ENCODE measurements at regions not wholly inside any gene's neighbourhood (a gene's known extent, or its start where the extent isn't known, plus 50 kb on each side); places are given as distances from the start of the nearest gene placed in this dataset.

DNA sequence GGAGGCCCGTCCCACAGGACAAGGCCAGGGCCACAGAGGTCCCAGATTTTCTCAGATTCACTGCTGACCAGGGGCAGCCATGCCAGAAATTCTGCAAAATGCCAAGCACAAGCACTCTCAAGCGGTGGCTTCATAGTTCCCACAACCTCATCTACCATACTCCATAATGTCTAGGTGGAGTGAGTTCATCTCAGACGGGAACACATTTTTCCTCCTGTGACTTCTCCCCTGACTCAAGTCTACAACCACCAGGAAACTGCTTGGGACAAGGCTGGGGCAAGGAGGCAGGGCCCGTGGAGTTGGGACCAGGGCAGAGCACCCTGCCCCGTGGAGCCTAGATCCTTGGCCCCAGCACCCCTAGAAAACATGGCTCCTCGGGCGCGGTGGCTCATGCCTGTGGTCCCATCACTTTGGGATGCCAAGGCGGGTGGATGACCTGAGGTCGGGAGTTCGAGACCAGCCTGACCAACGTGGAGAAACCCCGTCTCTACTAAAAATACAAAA, 150.7 kb upstream of the HAAO start:
- H3K4me1 ChIP-seq (ENCODE audit: control insufficient read depth, low read length) = peaks cover 20% of the 10 kb centered on the region
- H3K9me2 ChIP-seq (replicated peaks; ENCODE audit: control insufficient read depth, low read length) = no peaks in the 10 kb centered on the region
- no peaks in the 10 kb centered on the region for H3F3A ChIP-seq (ENCODE audit: control insufficient read depth, insufficient read depth)
- no peak overlapping the region for H3K4me2 ChIP-seq (ENCODE audit: low read length)
- no peaks in the 10 kb centered on the region for H3K79me2 ChIP-seq (ENCODE audit: control insufficient read depth, low read length)
- no peaks in the 10 kb centered on the region for H3K9me3 ChIP-seq (ENCODE audit: control insufficient read depth, insufficient read depth, low read length)
- no peaks in the 10 kb centered on the region for H3K27me3 ChIP-seq (ENCODE audit: control insufficient read depth, low read length)
- H3K27ac ChIP-seq (ENCODE audit: low read depth, low read length) = no peak overlapping the region
- H3K4me3 ChIP-seq (ENCODE audit: low read length) = no peak overlapping the region
- TF ChIP-seq, protein P1, sequence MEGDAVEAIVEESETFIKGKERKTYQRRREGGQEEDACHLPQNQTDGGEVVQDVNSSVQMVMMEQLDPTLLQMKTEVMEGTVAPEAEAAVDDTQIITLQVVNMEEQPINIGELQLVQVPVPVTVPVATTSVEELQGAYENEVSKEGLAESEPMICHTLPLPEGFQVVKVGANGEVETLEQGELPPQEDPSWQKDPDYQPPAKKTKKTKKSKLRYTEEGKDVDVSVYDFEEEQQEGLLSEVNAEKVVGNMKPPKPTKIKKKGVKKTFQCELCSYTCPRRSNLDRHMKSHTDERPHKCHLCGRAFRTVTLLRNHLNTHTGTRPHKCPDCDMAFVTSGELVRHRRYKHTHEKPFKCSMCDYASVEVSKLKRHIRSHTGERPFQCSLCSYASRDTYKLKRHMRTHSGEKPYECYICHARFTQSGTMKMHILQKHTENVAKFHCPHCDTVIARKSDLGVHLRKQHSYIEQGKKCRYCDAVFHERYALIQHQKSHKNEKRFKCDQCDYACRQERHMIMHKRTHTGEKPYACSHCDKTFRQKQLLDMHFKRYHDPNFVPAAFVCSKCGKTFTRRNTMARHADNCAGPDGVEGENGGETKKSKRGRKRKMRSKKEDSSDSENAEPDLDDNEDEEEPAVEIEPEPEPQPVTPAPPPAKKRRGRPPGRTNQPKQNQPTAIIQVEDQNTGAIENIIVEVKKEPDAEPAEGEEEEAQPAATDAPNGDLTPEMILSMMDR (IDR thresholded peaks at IDR 0.05; ENCODE audit: low read depth, low read length, poor library complexity, severe bottlenecking) = no peak
- H4K20me1 ChIP-seq (ENCODE audit: control insufficient read depth, insufficient read depth, low read depth, low read length) = no peaks in the 10 kb centered on the region
- no peaks in the 10 kb centered on the region for H3K36me3 ChIP-seq (ENCODE audit: control insufficient read depth, low read length)

- Histone ChIP-seq H3K4me3 (ENCODE audit: low read length) (no peak overlapping the region), H4K20me1 (ENCODE audit: control insufficient read depth, insufficient read depth, low read depth, low read length) (no peaks in the 10 kb centered on the region), H3K27me3 (ENCODE audit: control insufficient read depth, low read length) (peaks cover 3% of the 10 kb centered on the region; the same call in 1 of the 2 replicates), H3K4me1 (ENCODE audit: control insufficient read depth, low read length) (peaks cover 15% of the 10 kb centered on the region), H3F3A (ENCODE audit: control insufficient read depth, insufficient read depth) (no peaks in the 10 kb centered on the region), H3K36me3 (ENCODE audit: control insufficient read depth, low read length) (no peaks in the 10 kb centered on the region), H3K9me3 (ENCODE audit: control insufficient read depth, insufficient read depth, low read length) (no peaks in the 10 kb centered on the region), H3K4me2 (ENCODE audit: low read length) (no peak overlapping the region), H3K27ac (ENCODE audit: low read depth, low read length) (no peak overlapping the region), H3K79me2 (ENCODE audit: control insufficient read depth, low read length) (no peaks in the 10 kb centered on the region), H3K9me2 (replicated peaks; ENCODE audit: control insufficient read depth, low read length) (no peaks in the 10 kb centered on the region)
- no peak for TF ChIP-seq EZH2phosphoT487 (IDR thresholded peaks at IDR 0.05; ENCODE audit: borderline replicate concordance, low read length)
- TF ChIP-seq, protein P1 (IDR thresholded peaks at IDR 0.05; ENCODE audit: low read depth, low read length, poor library complexity, severe bottlenecking) = no peak
These were observed 150.0 kb upstream of the HAAO start for GRCh38 chr2:42942214-42942989.

DNA sequence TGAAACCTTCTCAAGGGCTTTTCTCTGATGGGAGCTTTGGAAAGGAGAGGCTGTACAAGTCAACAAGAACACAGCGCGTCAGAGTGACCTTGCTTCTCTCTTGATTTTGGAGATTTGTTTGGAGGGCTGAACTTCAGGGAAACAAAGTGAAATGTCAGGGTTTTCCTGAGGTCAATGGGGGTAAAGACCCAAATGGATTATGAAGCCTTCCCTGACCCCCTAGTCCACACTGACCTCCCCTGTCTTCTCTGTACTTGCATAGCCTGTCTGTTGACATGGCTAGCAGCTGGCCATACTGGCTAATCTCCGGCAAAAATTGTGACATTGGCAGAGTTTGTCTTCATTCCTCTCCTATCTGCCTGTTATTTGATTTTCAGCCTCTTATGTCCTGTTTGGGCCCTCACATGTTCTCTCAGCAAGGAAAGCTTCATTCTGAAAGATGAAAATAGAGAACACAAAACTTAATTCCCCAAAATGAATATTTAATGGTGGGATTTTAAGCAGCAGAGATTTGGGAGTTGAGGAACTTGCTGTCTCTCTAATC, 149.3 kb upstream of the HAAO start:
- H3K9me2 ChIP-seq (replicated peaks; ENCODE audit: control insufficient read depth, low read length) = no peaks in the 10 kb centered on the region
- H3K9me3 ChIP-seq (ENCODE audit: control insufficient read depth, insufficient read depth, low read length) = no peaks in the 10 kb centered on the region
- no peaks in the 10 kb centered on the region for H4K20me1 ChIP-seq (ENCODE audit: control insufficient read depth, insufficient read depth, low read depth, low read length)
- H3K27me3 ChIP-seq (ENCODE audit: control insufficient read depth, low read length) = peaks cover 3% of the 10 kb centered on the region; the same call in 1 of the 2 replicates
- H3K4me2 ChIP-seq (ENCODE audit: low read length) = no peak overlapping the region
- no peaks in the 10 kb centered on the region for H3K36me3 ChIP-seq (ENCODE audit: control insufficient read depth, low read length)
- TF ChIP-seq, protein P1 (IDR thresholded peaks at IDR 0.05; ENCODE audit: low read depth, low read length, poor library complexity, severe bottlenecking) = no peak
- no peak for TF ChIP-seq EZH2phosphoT487 (IDR thresholded peaks at IDR 0.05; ENCODE audit: borderline replicate concordance, low read length)
- H3K4me1 ChIP-seq (ENCODE audit: control insufficient read depth, low read length) = peaks cover 15% of the 10 kb centered on the region
- H3K4me3 ChIP-seq (ENCODE audit: low read length) = no peak overlapping the region
- H3K27ac ChIP-seq (ENCODE audit: low read depth, low read length) = no peak overlapping the region
- H3F3A ChIP-seq (ENCODE audit: control insufficient read depth, insufficient read depth) = no peaks in the 10 kb centered on the region
- H3K79me2 ChIP-seq (ENCODE audit: control insufficient read depth, low read length) = no peaks in the 10 kb centered on the region
